ENCODE measurements at regions not wholly inside any gene's neighbourhood (a gene's known extent, or its start where the extent isn't known, plus 50 kb on each side); places are given as distances from the start of the nearest gene placed in this dataset.

DNA sequence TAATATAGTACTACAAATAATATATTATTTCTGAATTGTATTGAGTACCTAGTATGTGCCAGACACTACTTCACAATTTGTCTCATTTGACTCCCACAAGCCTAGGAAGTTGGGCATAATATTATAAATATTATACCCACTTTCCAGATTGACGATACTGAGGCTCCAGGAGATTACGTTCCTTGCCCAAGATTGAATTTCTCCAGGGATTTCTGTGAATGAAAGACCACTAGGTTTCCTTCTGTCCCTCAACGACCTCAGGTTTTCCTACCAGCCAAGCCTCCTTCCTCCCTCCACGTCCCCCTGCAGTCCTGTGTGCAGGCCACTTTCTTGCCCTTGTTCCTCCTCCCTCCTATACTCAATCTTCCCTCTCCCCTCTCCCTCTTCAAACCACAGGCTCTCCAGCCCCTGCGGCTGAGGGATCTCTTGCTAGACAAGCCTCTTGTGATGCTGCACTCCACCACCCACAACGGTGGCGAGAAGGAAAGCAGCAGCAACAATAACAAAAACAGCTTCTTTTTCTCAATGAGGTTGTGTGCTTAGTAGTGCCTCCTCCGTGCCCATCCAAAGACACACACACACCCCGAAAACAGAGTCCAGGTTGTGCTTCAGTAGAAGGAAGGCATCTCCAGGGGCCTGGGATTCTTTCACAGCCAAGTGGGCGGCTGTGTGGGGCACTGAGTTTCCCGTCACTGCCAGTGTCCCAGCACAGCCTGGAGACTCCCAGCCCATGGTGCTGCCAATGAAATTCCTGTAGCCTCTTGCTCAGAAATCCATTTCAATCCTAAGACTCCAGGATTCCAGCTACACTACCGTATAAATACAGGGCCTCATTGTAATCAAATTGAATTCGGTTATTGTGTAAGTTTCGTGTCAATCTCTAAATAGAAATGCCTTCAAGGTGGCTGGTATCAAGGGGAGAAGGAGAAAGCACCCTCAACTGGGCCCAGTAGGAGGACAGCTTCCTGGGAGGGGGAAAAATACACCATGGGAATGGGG, 94.4 kb downstream of the NCR2 start:
- no peak for DNase-seq

DNA sequence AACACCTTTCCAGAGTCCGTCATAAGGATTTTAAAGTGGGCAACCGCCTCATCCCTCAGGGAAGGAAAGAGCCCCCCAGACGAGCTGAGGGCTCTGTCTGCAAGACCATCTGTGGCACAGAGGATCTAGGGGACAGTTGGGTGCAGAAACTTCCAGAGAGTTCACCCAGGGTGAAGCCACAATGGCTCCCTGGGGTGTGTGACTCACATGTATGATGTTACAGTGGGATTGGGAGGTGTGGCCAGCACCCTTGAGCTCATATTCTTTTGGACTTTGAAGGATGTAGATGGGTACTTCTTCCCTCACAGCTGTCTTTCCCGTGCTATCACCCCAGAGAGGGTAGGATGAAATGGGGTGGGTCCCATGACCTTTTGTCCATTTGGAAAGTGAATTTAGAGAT, 95.5 kb downstream of the NCR2 start:
- DNase-seq, result no peak

DNA sequence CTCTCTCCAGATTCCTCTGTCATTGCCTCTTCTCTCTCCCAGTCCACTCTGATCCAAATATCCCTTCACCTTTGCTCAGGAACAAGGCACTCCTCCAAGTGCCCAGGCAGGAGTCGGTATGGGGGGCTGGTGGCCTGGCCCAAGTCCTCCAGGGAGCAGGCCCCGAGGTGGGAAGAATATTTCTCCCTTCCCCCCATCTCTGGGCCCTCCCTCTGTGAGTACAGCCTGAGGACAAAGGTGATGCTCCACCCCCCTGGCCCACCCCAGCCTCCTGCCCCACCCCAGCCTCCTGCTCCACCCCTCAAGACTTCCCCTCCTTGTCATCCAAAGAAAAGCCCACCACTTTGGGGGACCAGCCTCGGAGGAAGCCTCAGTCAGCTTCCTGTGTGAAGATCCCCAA, 96.9 kb downstream of the NCR2 start:
- no peak for DNase-seq

DNA sequence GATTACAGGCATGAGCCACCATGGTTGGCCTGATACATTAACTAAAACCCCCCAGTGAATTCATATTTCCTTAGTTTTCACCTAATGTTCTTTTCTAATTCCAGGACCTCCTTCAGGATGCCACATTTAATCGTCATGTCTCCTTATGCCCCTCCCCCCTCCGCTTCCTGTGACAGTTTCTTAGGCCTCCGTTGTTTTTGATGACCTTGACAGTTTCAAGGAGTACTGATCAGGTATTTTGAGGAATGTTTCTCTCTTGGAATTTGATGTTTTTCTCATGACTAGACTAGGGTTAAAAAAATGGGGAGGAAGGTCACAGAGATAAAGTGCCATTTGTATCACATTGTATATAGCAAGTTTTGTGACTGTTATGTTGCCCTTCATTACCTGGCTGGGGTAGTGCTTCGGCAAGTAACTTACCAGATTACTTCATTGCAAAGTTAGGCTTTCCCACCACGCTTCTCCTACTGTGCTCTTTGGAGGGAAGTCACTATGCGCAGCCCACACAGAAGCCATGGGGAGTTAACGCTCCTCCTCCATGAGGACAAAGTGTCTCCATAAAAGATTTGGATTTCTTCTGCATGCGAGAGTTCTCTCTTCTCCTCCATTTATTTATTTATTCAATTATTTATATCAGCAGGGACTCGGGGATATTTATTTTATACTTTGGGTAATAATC, 99.5 kb downstream of the NCR2 start:
- no peak for DNase-seq

DNA sequence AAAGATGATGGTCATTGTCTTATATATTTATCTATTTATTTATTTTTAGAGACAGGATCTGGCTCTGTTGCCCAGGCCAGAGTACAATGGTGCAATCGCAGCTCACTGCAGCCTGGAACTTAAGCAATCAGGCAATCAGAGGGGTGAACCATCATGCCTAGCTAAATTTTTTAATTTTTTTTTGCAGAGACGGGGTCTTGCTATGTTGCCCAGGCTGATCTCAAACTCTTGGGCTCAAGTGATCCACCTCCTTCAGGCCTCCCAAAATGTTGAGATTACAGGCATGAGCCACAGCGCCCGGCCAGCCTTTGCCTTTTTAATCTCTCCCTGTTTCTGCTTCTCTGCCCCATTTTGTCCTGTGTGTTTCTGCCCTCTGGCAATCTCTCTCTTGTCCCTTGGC, 102.2 kb downstream of the NCR2 start:
- no peak for DNase-seq

DNA sequence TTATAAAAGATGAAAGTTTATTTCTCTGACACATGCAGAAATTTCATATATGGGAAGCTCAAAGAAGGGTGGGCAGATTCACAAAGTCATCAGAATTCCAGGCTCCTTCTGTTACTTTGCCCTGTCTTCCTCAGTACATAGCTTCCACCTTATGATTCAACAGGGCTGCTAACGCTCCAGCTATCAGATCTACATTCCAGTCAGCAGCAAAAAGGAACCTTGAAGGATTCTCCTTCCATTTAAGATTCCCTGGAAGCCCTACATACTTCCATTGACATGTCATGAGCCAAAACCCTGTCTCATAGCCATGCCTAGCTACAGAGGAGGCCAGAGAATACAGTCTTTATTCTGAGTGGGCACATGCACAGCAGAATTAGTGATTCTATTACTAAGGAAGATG, 103.3 kb downstream of the NCR2 start:
- DNase-seq, result no peak

DNA sequence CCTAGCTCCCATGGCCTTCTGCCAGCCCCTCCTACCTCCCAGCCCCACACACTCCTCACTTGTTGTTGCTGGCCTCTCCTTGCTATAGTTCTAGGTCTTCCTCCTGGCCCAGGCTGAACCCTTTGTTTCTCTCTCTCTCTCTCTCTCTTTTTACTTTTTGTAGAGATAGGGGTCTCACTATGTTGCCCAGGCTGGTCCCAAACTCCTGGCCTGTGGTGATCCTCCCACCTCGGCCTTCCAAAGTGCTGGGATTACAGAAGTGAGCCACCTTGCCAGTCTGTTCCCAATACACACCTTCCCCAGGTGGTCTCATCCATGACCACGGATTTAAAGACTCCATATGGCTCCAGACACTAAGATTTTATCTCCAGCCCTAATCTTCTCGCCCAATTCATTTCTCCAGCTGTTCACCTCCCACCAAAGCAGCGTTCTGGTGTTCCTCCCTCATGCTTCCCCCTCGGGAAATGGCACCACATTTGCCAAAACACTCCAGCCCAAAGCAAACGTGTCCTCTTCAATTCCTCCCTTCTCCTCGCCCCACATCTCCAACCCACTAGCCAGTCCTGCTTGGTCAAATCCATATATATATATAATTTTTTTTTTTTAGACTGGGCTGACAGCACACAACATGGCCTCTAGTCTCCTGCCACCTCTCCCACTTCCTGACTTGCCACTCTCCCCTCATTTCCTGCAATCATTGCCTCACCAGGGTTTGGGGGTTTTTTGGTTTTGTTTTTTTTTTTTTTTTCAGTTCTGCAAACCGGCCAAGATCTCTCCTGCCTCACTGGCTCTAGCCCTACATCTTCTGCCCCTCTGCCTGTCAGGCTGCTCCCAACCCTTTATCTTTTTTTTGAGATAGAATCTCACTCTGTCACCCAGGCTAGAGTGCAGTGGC, 104.4 kb downstream of the NCR2 start:
- no peak for DNase-seq

DNA sequence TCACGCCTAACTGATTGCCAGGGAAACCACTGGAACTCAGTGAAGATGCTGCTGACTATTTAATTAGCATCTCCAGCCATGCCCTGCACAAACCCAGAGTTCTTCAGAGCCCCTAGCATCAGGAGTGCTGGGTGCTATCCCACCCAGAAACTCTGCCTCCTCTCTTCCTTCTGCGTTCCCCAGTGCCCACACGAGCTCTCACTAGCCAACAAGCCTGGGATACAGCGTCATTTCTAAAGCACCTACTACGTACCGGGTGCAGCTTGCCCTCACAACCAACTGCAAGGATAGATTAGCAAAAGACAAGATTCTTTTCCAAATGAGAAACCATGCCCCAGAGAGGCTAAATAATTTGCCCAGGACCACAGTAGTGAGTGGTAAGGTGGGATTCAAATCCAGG, 105.2 kb upstream of the FOXP4 start:
- DNase-seq, result no peak

DNA sequence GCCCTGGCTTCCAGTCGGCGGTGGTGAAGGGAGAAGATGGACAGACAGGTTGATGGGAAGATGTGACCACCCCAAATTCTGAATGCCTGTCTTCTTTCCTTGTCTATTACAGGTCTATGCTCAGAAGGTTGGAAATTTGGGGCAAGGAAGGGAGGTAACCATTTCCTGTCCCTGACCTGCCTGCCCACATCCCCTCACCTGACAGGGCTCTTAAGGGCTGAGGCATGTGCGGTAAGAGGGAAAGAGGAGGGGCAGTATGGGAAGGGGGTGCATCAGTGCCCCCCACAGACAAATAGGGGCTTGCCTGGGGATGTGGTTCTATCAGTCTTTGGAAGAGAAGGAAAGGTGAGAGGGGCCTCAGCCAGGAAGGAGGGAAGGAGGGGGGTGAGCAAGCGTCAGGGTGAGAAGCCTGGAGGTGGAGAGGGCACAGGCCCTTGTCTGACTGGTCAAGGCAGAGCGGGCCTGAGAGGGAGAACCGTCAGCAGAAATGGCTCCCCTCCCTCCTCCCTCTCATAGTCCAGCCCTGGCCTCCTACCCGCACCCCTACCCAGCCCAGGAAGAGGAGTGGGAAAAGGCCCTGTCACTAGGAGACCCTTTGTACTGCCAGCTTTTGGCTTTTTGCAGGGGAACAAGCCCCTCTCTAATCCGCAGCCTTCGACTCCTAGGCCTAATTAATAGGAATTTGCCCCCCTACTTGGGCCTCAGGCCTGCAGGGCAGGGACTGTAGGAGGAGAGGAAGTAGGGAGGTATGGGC, 104.4 kb upstream of the FOXP4 start:
- DNase-seq, result no peak

DNA sequence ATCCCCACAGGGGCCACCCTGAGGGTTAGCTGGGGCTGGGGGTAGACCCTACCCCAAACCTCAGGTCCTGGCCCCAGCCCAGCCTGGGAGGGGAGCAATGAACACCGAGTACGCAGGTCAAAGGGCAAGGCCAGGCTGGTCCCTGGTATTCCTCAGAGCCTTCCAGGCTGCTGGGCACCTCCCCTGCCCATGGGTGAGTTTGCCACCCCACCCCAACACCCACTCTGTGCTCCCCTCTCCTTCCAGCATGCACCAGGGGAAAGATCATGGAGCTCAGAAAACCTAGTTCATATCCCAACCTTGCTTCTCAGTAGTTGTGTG, 103.9 kb upstream of the FOXP4 start:
- no peak for DNase-seq

DNA sequence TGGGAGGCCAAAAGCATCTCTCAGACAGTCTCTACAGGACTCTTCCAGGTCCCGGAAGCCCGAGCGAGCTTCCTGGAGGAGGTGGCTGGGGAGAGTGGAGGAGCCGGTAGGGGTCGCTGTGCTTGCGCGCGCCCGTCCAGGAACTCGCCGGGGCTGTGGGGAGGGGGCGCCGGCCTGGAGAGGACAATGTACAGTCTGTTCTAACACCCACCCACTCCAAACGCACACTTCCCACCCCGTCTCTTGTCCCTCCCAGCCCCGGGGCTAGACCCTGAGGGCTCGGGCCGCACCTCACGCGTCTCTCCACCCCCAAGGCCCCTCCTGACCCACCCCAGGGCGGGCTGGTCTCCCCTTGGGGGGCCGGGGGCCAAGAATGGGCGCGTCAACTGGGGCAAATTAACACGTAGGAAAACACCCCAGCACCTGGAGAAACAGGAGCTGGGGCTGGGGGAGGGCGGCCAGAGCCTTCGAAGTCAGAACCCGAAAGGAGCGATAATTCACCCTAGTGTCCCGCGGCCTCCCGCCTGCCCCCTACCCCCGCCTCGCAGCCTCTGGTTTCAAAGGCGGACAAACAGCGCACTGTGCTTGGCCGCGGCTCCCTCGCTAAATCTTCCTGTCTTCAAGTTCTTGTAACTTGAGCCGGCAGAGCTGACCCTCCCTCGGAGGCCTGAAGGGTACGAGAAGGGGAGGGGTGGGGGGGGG, 103.2 kb upstream of the FOXP4 start:
- DNase-seq, result no peak

DNA sequence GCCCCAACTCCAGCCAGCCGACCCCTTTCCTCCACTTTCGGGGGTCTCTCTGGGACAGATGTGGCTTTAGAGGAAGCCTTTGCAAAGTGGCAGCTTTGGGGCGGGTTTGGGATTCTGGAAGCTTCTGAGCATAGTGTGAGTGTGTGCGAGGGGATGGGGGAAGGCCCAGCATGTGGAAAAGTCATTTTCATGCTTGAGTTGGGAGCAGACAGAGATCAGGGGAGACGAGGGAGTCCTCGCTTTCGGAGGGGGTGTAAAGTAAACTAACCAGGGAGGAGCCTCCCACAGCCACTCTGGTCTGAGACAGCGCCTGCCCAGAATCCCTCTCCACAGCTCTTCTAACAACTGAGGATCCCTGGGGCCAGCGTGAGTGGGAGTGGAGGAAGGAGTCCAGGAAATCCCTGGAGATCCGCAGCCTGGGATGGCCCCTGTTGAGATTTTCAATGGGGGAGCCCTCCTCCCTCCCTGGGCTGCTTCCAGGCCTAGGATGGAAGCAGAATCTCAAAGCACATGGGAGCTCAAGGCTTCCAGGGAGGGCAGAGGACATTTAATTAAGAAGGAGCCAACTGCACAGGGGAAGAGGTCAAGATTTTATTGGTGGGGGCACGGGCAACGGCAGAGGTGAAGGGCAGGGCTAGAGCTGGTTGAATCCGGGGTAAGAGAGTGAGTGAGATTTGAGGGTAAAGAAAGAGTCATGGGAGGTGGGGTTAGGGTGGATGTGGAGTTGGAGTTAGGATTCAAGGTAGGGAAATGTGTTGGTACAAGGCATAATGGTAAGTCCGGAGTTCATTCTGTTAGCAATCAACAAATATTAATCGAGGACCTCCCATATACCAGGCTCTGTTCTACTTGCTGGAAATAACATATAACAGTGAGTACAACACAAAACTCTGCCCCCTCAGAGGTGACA, 102.3 kb upstream of the FOXP4 start:
- DNase-seq, result no peak

DNA sequence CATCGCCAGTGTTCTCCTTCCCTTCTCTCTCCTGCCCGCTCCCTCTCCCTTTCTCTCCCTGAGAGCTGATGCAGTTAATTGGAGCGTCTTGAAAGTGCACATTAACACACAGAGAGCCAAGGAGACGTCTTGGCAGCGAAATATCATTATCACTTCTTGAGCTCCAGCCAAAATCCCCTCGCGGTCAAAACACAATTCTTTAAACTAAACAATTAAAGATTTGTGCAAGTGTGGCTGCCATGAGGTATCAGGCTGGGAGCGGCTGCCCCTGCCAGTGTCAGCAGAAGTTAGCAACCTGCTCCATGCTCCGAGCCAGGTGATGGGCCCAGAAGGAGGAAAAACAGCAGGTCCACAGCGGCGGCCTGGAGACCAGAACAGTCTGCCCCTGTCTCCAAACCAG, 100.9 kb upstream of the FOXP4 start:
- DNase-seq, result no peak

DNA sequence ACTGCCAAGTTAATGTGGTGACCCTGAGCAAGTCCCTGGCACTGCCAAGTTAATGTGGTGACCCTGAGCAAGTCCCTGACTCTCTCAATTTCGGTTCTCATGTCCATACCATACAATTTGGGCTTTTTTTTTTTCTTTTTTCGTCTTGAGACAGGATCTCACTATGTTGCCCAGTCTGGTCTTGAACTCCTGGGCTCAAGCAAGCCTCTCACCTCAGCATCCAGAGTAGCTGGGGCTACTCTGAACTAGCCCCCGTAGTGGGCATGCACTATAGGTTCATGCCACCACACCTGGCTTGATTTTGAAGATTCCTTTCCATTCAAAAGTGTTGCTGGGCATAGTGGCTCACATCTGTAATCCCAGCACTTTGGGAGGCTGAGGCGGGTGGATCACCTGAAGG, 100.0 kb upstream of the FOXP4 start:
- no peak for DNase-seq

DNA sequence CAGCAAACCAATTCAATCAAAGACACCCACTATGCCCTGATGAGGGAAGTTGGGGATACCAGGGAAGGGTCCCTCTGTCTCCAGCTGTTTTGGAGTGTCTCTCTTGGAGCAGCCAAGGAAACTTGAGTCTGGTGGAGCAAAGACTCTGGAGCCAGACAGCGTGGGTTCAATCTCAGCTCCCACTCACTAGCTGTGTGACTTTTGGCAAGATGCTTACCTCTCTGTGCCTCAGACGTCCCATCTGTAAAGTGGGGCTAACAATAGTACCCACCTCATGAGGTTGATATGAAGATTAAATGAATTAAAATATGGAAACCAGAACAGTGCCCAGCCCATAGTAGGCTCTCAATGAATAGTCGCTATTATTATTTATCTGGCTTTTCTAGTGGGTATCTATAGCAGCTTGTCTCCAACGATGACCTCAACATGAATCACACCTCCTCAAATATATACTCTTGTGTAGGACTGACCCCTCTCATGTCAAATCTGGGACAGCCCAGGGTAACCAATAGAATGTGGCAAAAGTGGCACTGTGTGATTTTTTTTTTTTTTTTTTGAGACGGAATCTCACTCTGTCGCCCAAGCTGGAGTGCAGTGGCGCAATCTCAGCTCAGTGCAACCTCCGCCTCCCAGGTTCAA, 99.2 kb upstream of the FOXP4 start:
- no peak for DNase-seq

DNA sequence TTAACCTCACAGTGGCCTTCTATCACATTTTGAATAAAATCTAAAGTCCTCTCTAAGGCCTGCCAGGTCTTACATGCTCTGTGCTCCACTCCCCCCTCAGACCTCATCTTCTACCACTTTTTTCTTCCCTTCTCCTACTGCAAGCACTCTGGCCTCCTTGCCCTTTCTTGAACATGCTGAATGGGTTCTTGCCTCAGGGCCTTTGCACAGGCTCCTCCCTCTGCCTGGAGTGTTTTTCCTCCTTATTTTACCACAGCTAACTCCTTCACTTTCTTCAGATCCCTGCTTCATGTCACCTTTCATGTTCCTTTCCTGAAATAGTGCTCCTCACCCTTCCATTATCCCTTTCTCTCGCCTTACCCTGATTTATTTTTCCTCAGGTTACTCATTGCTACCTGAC, 97.9 kb upstream of the FOXP4 start:
- no peak for DNase-seq

DNA sequence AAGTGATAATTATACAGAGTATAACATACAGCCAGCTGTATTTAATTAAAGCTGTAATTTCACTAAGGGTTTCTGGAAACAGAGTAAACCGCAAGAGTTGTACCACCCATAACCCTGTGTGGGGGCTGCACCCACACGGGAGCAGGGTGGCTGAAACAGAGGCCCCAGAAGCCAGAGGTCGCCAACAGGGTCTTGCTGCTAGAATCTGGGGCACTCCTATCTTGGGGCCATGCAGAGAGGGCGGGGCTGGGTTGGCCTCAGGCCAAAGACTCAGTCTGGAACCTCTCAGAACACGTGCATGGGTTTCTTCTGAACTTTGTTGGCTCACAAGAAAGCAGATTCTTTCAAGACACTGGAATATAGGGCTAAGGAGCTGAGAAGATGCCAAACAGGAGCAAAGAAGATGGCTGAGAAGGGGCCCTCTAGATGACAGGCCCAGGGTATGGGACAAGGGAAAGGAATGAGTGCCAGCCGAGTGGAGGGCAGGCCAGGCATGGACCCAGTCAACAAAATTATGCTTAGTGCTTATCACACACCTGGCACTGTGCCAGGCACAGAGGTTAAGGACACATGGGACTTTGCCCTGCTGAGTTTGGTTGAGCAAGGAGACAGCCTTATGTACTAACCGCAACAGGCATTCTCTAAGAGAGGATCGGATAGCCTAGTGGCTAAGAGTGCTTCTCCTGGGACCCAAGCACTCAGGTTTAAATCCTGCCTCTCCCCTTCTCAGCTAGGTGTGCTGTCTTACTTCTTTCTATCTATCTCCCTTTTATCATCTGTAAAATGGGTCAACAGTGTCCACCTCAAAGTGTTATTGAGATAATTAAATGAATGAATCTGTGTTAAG, 96.6 kb upstream of the FOXP4 start:
- DNase-seq, result peak in 1 of 2 experiments; percentile 56

DNA sequence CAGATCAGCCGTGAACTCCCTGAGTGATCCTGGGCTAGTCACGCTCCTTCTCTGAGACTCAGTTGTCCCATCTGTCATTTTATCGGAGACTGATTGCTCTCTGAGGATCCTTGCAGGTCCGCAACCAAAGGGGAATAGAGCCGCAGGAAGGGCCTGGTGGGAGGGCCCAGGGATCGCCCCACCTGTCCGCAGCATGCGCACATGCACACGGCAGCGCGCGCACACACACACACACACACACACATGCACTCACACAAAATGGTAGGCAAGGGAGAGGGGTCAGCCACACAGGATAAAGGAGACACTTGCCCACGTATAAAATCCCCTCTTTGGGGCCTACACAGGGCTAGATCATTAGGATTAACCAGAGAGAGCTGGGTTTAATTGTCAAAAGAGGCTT, 95.6 kb upstream of the FOXP4 start:
- DNase-seq, result no peak

DNA sequence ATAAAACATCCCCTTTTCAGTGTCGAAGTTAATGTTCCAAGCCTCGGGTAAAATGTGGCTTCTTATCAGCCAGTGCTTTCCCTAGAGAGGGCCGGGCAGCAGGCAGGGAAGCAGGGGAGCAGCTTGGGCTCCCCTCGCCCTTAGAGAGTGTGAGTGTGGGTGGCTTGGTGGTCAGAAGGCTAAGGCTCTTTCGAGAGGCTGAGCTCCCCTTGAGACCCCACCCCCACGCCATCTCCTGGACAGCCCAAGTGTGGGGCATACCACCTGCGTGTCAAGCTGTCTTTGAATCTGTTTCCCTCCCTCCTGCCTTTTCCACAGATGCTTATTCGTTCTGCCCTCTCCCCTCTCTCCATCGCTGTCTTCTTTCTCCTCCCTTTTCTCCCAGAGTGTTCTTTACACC, 95.1 kb upstream of the FOXP4 start:
- no peak for DNase-seq

Measured in NCI-H2081 (cell line).